Astrocyte of the cerebellum (primary cell): ENCODE measurements at regions not wholly inside any gene's neighbourhood (a gene's known extent, or its start where the extent isn't known, plus 50 kb on each side); places are given as distances from the start of the nearest gene placed in this dataset.

Experiments used
- DNase-seq: peaks from one replicate; pipeline ENCODE4 v3.0.0-alpha.2; 2011; ENCODE audit warnings: low read depth
- H3K4me3 ChIP-seq: 2 replicates; pipeline ENCODE4 v1.5.1; 2011; ENCODE audit warnings: mild to moderate bottlenecking, low read depth, low read length, moderate library complexity
- in situ Hi-C: cut with HindIII; loops from 2 replicates; pipeline ENCODE4 v1.10.0; 2017; ENCODE audit warnings: low sequenced_read_pairs
- TF ChIP-seq, protein P1 (sequence below): IDR thresholded peaks from 2 replicates; pipeline ENCODE4 v1.5.1; 2012; ENCODE audit warnings: low read length, low read depth, moderate library complexity, mild to moderate bottlenecking; ENCODE audit errors: missing control alignments

DNA sequence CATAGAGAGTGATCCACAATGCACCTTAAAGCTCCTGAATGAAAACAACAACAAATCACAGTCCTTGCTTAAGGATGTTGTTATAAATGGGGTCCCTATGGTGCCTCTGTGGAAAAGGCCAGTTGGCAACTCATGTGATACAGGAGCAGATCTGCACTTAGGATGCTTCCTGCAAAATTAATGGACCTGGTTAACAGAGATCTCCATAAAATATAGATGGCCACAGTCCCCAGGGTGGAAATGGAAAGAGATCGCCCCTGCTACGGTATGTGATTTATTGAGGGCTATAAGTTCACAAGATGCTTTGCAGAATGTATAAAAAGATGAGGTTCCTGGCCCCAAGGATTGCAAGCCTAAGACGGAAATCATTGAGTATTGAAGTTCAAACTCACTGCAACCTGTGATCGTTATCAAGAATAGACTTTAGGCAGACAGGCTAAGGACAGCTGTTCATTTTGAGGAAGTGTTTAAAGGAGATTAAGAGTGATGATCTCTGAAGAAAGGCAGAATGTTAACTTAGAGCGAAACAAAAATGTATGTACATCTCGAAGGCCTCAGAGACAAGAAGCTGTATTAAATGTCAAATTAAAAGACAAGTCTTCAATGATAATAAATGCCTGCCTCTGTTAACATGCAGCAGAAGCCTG, 174.1 kb upstream of the PLPP4 start:
- in situ Hi-C loops: no loop called here
- no peak for DNase-seq
- TF ChIP-seq, protein P1, sequence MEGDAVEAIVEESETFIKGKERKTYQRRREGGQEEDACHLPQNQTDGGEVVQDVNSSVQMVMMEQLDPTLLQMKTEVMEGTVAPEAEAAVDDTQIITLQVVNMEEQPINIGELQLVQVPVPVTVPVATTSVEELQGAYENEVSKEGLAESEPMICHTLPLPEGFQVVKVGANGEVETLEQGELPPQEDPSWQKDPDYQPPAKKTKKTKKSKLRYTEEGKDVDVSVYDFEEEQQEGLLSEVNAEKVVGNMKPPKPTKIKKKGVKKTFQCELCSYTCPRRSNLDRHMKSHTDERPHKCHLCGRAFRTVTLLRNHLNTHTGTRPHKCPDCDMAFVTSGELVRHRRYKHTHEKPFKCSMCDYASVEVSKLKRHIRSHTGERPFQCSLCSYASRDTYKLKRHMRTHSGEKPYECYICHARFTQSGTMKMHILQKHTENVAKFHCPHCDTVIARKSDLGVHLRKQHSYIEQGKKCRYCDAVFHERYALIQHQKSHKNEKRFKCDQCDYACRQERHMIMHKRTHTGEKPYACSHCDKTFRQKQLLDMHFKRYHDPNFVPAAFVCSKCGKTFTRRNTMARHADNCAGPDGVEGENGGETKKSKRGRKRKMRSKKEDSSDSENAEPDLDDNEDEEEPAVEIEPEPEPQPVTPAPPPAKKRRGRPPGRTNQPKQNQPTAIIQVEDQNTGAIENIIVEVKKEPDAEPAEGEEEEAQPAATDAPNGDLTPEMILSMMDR: no peak
- H3K4me3 ChIP-seq: no peak overlapping the region

DNA sequence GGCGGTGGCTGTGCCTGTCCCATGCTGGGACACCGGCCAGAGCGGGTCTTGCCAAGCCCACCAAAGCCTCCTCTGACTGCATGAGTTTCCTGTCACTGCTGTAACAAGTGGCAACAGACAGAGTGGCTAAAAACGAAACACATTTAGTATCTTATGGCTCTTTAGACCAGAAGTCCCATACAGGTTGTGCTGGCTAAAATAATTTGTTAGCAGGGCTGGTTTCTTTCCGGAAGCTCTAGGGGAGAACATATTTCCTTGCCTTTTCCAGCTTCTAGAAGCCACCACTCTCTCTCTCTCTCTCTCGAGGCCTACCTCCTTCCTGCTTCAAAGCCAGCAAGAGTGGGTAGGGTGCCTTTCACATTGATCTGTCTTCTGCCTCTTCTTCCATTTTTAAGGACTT, 171.6 kb upstream of the PLPP4 start:
- TF ChIP-seq, protein P1: no peak
- DNase-seq: no peak
- in situ Hi-C loops: no loop called here
- H3K4me3 ChIP-seq: no peak overlapping the region

DNA sequence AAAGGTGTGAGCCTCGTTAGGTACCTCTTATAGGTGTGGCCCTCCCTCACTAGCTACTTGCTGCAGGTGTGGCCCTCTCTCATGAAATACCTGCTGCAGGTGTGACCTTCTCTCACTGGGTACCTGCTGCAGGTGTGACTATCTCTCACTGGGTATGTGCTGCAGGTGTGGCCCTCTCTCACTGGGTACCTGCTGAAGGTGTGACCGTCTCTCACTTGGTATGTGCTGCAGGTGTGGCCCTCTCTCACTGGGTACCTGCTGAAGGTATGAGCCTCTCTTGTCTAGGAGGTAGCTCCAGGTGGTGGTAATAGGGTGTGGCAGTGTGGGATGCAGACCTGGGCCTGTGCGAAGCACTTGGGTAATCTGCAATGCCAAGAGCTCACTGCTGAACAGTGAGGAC, 170.7 kb upstream of the PLPP4 start:
- DNase-seq: no peak
- TF ChIP-seq, protein P1: no peak
- in situ Hi-C loops: no loop called here
- no peak overlapping the region for H3K4me3 ChIP-seq

DNA sequence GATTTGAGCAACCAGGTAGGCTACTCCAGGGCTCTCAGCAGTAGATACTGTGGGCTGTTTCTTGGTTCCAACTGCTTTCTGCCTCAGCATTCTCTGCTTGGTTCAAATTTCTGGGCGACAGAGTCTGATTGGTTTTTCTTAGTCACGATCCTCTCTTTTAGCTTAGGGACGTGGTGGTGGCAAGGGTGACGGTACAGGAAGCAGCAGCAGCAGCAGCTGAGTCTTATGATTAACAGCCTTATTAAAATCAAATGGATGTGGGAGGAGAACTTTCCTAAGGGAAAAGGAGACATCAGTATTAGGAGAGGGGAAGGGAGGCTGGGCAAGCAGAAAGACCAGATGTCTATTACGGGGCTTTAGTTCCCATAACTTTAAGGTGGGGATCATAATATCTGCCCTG, 156.5 kb upstream of the PLPP4 start:
- TF ChIP-seq, protein P1: no peak
- in situ Hi-C loops: no loop called here
- no peak for DNase-seq
- no peak overlapping the region for H3K4me3 ChIP-seq

DNA sequence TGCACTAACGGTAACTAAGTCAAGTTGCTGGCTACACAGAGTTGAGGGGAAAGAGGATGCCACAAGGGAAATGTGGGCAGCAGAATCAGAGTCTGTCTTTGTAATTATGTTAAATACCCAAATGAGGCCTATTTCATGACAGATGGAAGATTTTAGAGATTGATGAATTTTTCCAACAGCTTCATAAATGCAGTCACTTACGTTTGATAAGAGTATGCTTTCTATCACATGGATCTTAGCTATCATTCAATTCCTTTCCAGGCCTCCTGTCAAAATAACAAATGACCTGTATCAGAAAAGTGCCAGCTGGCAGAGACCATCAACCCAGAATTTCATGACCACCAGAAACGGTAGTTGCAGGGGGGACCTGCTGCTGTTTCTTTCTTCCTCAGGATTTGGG, 148.4 kb upstream of the PLPP4 start:
- in situ Hi-C loops: no loop called here
- TF ChIP-seq, protein P1: no peak
- no peak overlapping the region for H3K4me3 ChIP-seq
- no peak for DNase-seq

DNA sequence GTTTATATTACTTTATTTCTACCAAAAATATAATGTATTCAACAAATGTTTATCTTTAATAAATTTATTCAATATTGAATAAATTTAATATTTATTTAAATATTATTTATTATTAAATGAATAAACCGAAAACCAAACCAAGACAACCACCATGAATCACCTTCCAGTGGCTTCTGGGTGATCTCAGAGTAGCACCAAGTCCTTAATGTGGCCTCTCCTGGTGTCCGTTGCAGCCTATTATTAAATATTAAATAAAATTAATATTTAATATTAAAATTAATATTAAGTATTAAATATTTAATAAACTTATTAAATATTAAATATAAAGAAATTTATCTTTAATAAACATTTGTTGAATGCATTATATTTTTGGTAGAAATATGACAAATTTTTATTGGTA, 143.3 kb upstream of the PLPP4 start:
- TF ChIP-seq, protein P1: no peak
- in situ Hi-C loops: no loop called here
- DNase-seq: no peak
- H3K4me3 ChIP-seq: no peak overlapping the region
